ENCODE measurements at regions not wholly inside any gene's neighbourhood (a gene's known extent, or its start where the extent isn't known, plus 50 kb on each side); places are given as distances from the start of the nearest gene placed in this dataset.

DNA sequence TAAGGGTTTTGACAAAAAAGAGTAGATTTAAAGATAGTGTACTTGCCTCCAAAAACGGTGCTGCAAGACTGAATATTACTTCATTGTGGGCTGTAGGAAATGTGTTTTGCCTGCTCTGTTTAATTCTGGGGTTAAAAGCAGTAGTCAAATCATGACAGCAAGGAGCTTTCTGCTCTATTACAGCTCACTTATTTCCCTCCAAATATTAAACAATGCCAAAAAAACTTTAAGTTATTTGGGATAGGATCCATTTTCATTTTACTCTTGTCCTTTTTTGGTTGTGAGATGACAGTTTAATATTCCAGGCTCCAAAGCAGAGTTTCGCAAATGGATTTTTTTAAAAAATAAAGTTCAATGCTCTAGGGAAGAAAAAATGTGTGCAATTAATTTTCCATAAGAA, 340.4 kb upstream of the RGMB start:
- no peak overlapping the region for H3K4me3 ChIP-seq
- intact Hi-C loops (cut with DNase I) = no loop called here
- ATAC-seq (no peak), DNase-seq (no peak)
- H3K27me3 ChIP-seq = no peaks in the 10 kb centered on the region
- H3K27ac ChIP-seq = no peak overlapping the region
- H3K9me3 ChIP-seq = no peaks in the 10 kb centered on the region
- no peak for TF ChIP-seq CTCF (IDR thresholded peaks at IDR 0.05)
- no peaks in the 10 kb centered on the region for H3K36me3 ChIP-seq
- H3K4me1 ChIP-seq = peaks cover 10% of the 10 kb centered on the region

GRCh38 chr5:98433673-98434072, 339.8 kb upstream of the RGMB start:
- no peaks in the 10 kb centered on the region for H3K36me3 ChIP-seq
- intact Hi-C loops (cut with DNase I) = no loop called here
- peaks cover 4% of the 10 kb centered on the region for H3K4me1 ChIP-seq
- DNase-seq (no peak), ATAC-seq (no peak)
- no peaks in the 10 kb centered on the region for H3K9me3 ChIP-seq
- H3K27me3 ChIP-seq = no peaks in the 10 kb centered on the region
- H3K27ac ChIP-seq = no peak overlapping the region
- no peak overlapping the region for H3K4me3 ChIP-seq
- TF ChIP-seq CTCF (IDR thresholded peaks at IDR 0.05) = no peak

- TF ChIP-seq CTCF (IDR thresholded peaks at IDR 0.05) = no peak
- H3K27ac ChIP-seq = no peak overlapping the region
- DNase-seq = no peak
- no peaks in the 10 kb centered on the region for H3K27me3 ChIP-seq
- H3K4me3 ChIP-seq = no peak overlapping the region
- H3K9me3 ChIP-seq = no peaks in the 10 kb centered on the region
- intact Hi-C loops (cut with DNase I) = no loop called here
- H3K4me1 ChIP-seq = no peaks in the 10 kb centered on the region
- H3K36me3 ChIP-seq = no peaks in the 10 kb centered on the region
- no peak for ATAC-seq
These were observed 336.8 kb upstream of the RGMB start for GRCh38 chr5:98436667-98437066.

GRCh38 chr5:98442448-98442847, 331.0 kb upstream of the RGMB start:
- Histone ChIP-seq H3K27me3 (no peaks in the 10 kb centered on the region), H3K4me3 (no peak overlapping the region), H3K27ac (no peak overlapping the region), H3K9me3 (no peaks in the 10 kb centered on the region), H3K4me1 (no peaks in the 10 kb centered on the region), H3K36me3 (no peaks in the 10 kb centered on the region)
- ATAC-seq (no peak), DNase-seq (no peak)
- intact Hi-C loops (cut with DNase I) = no loop called here
- no peak for TF ChIP-seq CTCF (IDR thresholded peaks at IDR 0.05)

GRCh38 chr5:98443881-98444280, 329.6 kb upstream of the RGMB start:
- TF ChIP-seq CTCF (IDR thresholded peaks at IDR 0.05) = no peak
- intact Hi-C loops (cut with DNase I) = no loop called here
- no peak overlapping the region for H3K4me3 ChIP-seq

GRCh38 chr5:98453296-98453695, 320.2 kb upstream of the RGMB start:
- H3K4me1 ChIP-seq = no peaks in the 10 kb centered on the region
- no peak for TF ChIP-seq CTCF (IDR thresholded peaks at IDR 0.05)
- intact Hi-C loops (cut with DNase I) = no loop called here
- no peaks in the 10 kb centered on the region for H3K9me3 ChIP-seq
- no peak overlapping the region for H3K4me3 ChIP-seq
- no peaks in the 10 kb centered on the region for H3K27me3 ChIP-seq
- no peak overlapping the region for H3K27ac ChIP-seq
- ATAC-seq = no peak
- no peak for DNase-seq
- H3K36me3 ChIP-seq = no peaks in the 10 kb centered on the region

More at GRCh38 chr5:98443881-98444280, 329.6 kb upstream of the RGMB start:
- no peak for DNase-seq
- Histone ChIP-seq H3K27me3 (no peaks in the 10 kb centered on the region), H3K27ac (no peak overlapping the region), H3K9me3 (no peaks in the 10 kb centered on the region), H3K4me1 (no peaks in the 10 kb centered on the region), H3K36me3 (no peaks in the 10 kb centered on the region)
- ATAC-seq = no peak

Measured in upper lobe of right lung (tissue), 1 donor.